ENCODE measurements at regions not wholly inside any gene's neighbourhood (a gene's known extent, or its start where the extent isn't known, plus 50 kb on each side); places are given as distances from the start of the nearest gene placed in this dataset.
"Not testable (repeated sequence)": the region's sequence is repeated elsewhere in the genome, so short reads cannot be mapped to it uniquely, and the experiment has no call there.

DNA sequence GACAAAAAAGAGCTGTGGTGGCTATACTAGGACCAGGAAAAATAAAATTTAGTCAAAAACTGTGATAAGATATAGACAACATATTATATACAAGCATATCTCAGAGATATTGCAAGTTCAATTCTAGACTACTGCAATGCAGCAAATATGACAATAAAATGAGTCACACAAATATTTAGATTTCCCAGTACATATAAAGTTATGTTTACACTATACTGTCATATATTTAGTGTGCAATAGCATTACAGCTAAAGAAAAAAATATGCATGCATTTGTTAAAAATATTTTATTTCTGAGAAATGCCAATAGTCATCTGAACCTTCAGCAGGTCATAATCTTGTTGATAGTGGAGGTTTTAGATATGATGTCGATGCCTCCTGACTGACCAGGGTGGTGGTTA lies 72.1 kb downstream of the AKR1C4 start:
- DNase-seq (ENCODE audit: low read depth, low spot score) = no peak

- no peak for DNase-seq (ENCODE audit: low read depth, low spot score)
Observed at GRCh38 chr10:5269791-5270190, 73.2 kb downstream of the AKR1C4 start.

- no peak for DNase-seq (ENCODE audit: low read depth, low spot score)
Observed at GRCh38 chr10:5271526-5271925, 74.9 kb downstream of the AKR1C4 start.

DNA sequence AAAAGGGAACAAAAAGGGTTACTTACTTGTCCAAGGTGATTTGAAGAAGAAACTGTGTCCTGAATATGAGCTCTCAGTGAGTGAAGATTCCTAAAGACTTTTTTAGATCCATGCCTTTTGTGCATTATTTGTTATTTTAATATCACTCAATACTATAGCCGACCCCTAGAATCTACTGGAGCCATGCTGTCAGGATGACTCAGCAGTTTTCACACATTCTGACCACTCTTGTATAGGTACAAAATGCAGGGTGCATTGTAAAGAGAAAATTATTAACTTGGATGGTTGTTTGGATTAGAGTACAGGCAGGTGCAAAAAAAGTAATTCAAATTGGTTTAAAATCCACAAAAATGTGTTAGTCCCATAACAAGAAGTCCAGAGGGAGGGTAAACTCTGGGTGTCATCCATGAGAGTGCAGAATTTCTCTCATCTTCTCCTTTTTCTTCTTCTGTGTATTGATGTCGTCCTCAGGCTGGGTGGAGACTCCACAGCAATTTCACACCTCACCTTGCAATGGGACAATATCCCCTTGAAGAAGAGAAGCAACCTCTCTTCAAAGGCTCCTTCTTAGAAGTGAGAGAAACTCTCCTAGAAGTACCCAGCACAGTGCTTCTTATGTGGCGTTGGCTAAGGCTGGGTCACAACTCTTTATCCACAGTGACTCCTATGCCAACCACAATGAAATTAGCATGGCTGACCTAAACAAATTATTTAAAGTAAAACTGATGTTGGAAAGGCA lies 75.6 kb downstream of the AKR1C4 start:
- DNase-seq (ENCODE audit: low read depth, low spot score) = no peak

DNA sequence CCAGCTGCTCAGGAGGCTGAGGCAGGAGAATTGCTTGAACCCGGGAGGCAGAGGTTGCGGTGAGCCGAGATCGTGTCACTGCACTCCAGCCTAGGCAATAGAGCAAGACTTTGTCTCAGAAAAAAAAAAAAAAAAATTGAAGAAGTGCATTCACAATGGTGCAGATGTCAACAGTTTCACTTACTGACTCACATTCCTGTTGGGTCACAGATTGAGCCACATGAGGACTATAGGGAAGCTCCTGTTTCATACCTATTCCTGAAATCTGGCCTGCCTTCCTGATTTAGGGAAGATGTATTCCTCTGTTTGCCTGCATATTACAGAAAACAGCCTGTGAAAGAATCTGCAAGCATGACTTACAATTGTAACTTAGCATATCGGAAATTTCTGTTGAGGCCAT lies 78.2 kb downstream of the AKR1C4 start:
- DNase-seq (ENCODE audit: low read depth, low spot score) = no peak

DNA sequence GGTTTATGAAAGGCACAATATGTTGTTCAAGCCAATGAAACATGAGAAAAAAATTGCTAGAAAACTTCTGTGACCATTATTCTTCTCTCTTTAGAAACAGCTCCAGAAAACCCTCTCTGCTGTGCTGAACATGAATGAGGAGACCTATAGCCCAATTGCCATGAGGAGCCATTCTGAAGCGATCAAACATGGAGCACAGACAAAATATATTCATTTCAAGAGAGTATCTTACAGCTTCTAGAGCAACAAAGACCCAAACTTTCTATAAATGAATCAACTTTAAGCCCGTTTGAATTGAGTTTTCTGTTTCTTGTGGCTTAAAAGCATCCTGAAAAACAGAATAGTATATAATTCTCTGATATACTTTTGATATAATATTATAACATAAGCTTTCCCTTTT lies 83.4 kb upstream of the UCN3 start:
- DNase-seq (ENCODE audit: low read depth, low spot score) = no peak

DNA sequence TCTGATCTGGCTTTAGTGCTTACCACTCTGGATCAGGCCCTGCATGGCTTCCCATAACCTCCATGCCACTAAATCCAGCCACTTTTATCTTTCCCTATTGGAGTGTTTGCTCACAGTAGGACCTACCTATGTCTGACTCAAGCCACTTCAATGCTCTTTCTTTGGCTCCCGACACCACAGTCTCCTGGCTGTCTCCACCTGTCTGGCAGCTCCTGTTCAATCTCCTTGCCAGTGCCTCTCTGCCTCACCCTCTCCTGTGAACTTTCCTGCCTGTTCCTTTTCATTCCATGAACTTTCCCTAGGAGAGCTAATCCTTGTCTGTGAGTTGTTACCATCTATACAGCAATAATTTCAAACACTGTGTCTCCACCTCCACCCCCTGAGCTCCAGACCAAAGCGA lies 82.6 kb upstream of the UCN3 start:
- no peak for DNase-seq (ENCODE audit: low read depth, low spot score)

GRCh38 chr10:5283305-5284158 lies 81.2 kb upstream of the UCN3 start:
- peak; percentile 62 for DNase-seq (ENCODE audit: low read depth, low spot score)

DNA sequence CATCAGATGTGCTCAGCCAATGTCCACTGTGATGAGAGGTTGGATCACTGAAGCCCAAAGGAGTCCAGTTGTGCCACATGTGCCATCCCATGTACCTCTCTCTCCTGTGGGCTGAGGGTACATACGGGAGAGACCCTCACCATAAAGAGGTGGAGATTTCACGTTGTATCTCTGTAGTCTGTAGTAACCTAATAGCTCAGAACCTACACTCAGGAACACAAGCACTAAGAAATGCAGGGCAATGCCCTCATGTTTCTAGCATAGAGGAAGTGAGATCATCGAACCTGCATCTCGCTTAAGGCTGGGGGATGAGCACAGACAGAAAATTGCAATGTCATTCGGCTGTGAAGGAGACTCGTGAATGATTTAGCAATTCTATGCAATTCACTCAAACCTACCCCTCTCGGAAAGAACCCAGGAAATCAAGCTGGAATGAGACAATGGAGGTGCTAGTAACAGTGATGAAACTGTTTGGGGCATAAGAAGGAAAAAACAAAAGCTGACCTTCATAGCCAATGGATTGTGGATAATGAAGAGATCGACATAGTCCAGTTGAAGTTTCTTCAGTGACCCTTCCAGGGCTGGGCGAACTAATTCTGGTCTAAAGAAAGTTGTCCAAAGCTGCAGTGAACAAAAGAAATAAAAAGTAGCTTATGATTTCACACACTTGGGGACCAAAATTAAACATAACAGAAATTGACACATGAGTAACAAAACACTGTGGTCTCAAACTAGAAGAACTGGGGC lies 80.3 kb upstream of the UCN3 start:
- no peak for DNase-seq (ENCODE audit: low read depth, low spot score)

- DNase-seq (ENCODE audit: low read depth, low spot score) = no peak
Observed at GRCh38 chr10:5285186-5285585, 79.6 kb upstream of the UCN3 start.

GRCh38 chr10:5288359-5288758 lies 76.4 kb upstream of the UCN3 start:
- DNase-seq (ENCODE audit: low read depth, low spot score) = no peak

DNA sequence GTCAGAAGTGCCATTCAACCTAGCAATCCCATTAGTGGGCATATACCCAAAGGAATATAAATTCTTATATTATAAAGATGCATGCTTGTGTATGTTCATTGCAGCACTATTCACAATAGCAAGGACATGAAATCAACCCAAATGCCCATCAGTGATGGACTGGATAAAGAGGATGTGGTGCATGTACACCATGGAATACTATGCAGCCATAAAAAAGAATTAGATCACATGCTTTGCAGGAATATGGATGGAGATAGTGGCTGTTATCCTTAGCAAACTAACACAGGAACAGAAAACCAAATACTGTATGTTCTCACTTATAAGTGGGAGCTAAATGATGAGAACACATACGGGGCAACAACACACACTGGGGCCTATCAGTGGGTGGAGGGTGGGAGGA lies 75.5 kb upstream of the UCN3 start:
- not testable (repeated sequence) for DNase-seq (ENCODE audit: low read depth, low spot score)

- DNase-seq (ENCODE audit: low read depth, low spot score) = no peak
Observed at GRCh38 chr10:5291501-5292195, 73.1 kb upstream of the UCN3 start.

GRCh38 chr10:5292196-5292735 lies 72.5 kb upstream of the UCN3 start:
- DNase-seq (ENCODE audit: low read depth, low spot score) = no peak

- not testable (repeated sequence) for DNase-seq (ENCODE audit: low read depth, low spot score)
Observed at GRCh38 chr10:5292970-5293369, 71.8 kb upstream of the UCN3 start.

GRCh38 chr10:5293691-5294550 lies 70.8 kb upstream of the UCN3 start:
- peak; percentile 96 for DNase-seq (ENCODE audit: low read depth, low spot score)

GRCh38 chr10:5297466-5297865 lies 67.3 kb upstream of the UCN3 start:
- DNase-seq (ENCODE audit: low read depth, low spot score) = no peak

- DNase-seq (ENCODE audit: low read depth, low spot score) = no peak
Observed at GRCh38 chr10:5297996-5298395, 66.8 kb upstream of the UCN3 start.

- no peak for DNase-seq (ENCODE audit: low read depth, low spot score)
Observed at GRCh38 chr10:5299950-5300349, 64.8 kb upstream of the UCN3 start.

DNA sequence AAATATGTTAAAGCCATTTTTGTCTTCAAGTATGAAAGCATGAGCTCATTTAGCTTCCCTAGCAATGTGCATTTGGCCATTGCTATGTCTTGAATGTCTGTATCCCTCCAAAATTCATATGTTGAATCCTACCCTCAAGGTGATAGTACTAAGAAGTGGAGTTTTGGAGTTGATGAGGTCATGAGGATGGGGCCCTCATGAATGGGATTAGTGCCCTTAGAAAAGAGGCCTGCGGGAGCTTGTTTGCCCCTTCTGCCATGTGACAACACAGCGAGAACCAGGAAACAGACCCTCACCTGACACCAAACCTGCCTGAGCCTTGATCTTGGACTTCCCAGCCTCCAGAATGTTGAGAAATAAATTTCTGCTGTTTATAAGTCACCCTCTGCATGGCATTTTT lies 61.3 kb upstream of the UCN3 start:
- no peak for DNase-seq (ENCODE audit: low read depth, low spot score)

GRCh38 chr10:5305374-5305773 lies 59.4 kb upstream of the UCN3 start:
- DNase-seq (ENCODE audit: low read depth, low spot score) = no peak
